Left renal pelvis (tissue), 4 donors: ENCODE measurements at regions not wholly inside any gene's neighbourhood (a gene's known extent, or its start where the extent isn't known, plus 50 kb on each side); places are given as distances from the start of the nearest gene placed in this dataset.
"Not testable (repeated sequence)": the region's sequence is repeated elsewhere in the genome, so short reads cannot be mapped to it uniquely, and the experiment has no call there.

Source experiments
- DNase-seq, 4 donors: peaks; one replicate each; pipeline ENCODE4 v3.0.0-alpha.2; 2013; ENCODE audit warnings: low read depth in 4 of 4, low spot score in 3 of 4

DNA sequence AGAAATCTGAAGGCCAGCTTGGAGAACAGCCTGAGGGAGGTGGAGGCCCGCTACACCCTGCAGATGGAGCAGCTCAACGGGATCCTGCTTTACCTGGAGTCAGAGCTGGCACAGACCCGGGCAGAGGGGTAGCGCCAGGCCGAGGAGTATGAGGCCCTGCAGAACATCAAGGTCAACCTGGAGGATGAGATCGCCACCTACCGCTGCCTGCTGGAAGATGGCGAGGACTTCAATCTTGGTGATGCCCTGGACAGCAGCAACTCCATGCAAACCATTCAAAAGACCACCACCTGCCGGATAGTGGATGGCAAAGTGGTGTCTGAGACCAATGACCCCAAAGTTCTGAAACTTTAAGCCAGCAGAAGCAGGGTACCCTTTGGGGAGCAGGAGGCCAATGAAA, 318.4 kb downstream of the ZFHX3 start:
- not testable (repeated sequence) for DNase-seq

GRCh38 chr16:72728516-72728915, 319.4 kb downstream of the ZFHX3 start:
- DNase-seq, result no peak

- DNase-seq, result no peak
Measured at GRCh38 chr16:72727565-72727964, 320.4 kb downstream of the ZFHX3 start.

DNA sequence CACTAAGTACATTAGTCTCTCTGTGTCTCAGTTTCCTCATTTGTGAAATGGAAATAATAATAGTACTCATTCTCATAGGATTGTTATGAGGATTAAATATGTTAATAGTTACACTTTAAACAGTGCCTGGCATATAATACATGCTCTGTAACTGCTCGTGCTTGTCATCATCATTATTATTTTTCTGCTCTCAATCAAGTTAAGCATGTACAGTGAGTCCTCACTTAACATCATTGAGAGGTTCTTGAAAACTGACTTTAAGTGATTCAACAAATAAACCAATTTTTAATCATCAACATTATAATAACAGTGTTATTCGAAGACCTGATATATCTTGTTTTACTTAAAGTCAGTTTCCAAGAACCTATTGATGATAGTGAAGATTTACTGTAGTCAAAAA, 322.3 kb downstream of the ZFHX3 start:
- no peak for DNase-seq

DNA sequence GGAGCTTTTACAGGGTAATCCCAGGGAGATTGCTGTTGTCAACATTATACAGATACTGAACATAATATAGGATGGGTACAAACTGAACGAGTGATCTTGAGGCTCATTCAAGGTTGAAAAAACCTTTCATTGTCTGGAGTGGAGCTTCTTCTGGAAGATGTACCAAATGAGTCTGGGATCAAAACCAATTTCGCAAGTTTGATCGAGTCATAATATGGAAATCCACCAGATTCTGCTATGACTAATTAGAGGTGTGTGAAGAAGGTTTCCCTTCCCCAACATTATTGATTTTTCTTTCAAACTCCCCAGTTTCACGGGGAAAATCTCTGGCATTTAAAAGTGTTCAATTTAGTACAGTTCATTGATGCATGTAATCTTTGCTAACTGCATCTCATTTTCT, 324.1 kb downstream of the ZFHX3 start:
- no peak for DNase-seq

DNA sequence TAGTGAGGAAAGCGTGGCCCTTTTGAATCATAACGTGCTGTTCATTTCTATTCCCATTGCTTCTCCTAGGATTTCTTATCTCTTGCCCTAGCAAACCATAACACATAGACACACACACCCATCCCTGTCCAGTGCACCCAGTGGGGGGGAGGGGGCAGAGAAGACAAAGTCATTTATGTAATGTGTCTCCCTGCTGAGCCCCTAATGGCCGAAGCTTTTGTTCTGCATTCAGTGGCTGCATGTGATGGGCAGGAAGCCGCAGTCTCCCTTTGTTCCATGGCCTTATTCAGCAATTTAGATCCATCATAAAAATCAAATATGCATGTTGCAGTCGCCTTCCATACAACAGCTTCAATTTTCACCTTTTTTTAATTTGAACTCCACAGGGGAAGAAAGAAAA, 325.4 kb downstream of the ZFHX3 start:
- DNase-seq, result no peak

GRCh38 chr16:72721981-72722380, 325.9 kb downstream of the ZFHX3 start:
- no peak for DNase-seq

DNA sequence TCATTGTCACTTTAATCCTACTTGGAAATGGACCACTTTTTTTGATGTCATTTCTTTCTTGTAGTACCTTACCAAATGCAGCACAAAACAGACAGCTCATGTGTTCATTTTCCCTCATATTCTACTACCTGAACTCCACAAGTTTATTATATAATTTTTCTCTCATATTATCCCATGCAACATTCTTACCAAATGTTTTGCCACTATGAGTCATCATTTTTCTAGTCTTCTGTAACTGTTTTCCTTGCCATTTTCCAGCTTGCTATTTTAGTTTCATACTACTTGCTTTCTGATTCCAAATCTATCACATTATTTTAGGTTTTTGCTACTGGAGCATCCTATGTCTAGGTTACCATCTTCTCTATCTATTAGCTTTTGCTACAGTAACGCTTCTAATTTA, 332.7 kb downstream of the ZFHX3 start:
- no peak for DNase-seq

- no peak for DNase-seq
Measured at GRCh38 chr16:72711823-72712222, 336.1 kb downstream of the ZFHX3 start.

DNA sequence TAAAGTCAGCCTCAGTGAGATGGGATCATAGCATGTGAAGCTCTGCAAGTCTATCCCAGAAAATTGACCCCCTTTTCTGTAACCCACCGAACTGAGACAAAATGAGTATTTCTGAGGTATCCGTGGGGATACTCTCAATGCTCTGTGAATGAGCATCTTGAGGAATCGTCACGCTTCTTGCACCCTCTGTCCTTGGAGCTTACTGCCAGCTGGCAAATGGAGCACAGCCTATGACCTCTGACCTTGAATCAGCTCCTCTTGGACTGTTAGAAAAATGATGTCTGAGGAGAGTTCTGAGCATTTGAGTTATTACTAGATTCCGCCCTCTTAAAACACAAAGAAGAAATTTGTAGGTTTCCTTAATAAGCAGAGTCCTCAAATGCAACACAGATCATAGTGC, 342.1 kb downstream of the ZFHX3 start:
- DNase-seq, result no peak

DNA sequence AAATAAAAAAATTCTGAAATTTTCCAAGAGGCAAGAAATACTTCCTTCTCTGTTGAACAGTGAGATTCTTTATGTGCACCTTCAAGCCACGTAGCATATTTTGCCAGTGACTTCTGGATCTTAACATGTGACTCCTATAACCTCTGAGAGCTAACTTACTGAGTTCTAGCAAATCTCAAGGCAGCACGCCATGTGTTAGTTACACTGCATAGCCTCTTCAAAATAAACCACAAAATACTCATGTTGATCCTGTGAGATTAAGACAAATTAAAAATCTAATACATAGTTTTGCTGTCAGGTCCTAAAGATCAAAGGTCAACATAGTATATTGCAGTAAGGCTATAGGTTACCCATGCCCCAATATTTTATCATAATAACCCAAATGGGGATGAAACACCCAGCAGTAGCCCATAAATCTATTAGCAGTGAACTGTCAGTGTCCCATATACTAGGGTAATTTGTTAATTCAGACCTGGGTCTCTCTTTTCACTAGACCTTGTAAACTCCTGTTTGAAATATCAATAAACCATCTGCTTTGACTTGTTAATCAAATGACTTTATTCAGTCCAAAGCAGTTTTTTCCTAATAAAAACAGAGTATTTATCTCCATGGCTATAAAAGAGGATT, 343.1 kb downstream of the ZFHX3 start:
- no peak for DNase-seq

- no peak for DNase-seq
Measured at GRCh38 chr16:72689851-72690250, 358.1 kb downstream of the ZFHX3 start.

DNA sequence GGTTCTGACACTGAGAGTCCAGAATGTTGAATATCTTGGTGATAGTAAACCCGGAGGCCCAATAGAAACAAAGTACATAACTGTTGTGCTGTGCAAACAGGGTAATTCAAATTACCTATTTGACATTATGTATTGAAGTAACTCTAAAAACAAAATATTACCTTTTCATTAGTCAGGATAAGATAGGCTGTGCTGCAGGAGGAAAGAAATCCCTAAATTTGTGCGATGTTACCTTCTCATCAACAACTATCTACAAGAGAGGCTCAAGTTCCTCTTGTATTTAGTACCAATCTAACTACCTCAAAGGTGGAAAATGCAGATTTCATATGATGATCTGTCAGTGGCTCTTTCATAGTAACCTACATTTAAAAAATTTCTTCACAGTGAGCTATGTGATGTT, 367.2 kb downstream of the ZFHX3 start:
- no peak for DNase-seq

GRCh38 chr16:72679856-72680255, 368.1 kb downstream of the ZFHX3 start:
- DNase-seq, result no peak

DNA sequence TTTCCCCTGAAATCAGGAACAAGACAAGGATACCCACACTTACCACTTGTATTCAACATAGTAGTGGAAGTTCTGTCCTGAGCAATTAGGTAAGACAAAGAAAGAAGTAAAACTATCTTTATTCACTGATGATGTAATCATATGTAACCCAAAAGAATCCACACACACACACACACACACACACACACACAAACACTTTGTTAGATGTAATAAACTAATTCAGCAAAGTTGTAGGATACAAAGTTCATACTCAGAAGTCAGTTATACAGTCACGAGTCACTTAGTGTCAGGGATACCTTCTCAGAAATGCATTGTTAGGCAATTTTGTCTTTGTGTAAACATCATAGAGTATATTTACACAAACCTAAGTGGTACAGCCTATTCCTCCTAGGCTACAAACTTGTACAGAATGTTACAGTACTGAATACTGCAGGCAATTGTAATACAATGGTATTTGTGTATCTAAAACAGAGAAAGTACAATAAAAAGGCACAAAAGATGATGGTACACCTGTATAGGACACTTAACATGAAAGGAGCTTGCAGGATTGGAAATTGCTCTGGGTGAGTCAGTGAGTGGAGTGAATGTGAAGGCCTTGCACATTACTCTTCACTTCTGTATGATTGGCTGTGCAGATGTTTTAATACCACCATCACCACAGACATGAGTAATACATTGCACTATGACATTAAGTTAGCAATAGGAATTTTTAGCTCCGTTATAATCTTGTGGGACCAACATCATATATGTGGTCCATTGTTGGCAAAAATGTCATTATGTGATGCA, 370.1 kb downstream of the ZFHX3 start:
- DNase-seq, result no peak

DNA sequence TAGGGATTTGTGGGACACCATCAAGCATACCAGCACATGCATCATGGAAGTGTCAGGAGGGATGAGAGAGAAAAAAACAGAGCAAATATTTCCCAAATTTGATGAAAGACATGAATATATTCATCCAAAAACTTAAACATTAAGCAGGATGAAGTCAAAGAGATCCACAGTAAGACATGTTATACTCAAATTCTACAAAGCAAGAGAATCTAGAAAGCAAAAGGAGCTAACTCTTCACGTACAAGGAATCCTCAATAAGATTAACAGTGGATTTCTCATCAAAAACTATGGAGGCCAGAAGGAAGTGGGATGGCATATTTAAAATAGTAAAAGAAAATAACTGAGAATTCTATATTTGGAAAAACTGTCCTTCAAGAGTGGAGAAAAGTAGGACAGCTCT, 374.8 kb downstream of the ZFHX3 start:
- no peak for DNase-seq

GRCh38 chr16:72666267-72666666, 381.7 kb downstream of the ZFHX3 start:
- DNase-seq, result no peak

GRCh38 chr16:72665701-72666100, 382.2 kb downstream of the ZFHX3 start:
- DNase-seq, result no peak

DNA sequence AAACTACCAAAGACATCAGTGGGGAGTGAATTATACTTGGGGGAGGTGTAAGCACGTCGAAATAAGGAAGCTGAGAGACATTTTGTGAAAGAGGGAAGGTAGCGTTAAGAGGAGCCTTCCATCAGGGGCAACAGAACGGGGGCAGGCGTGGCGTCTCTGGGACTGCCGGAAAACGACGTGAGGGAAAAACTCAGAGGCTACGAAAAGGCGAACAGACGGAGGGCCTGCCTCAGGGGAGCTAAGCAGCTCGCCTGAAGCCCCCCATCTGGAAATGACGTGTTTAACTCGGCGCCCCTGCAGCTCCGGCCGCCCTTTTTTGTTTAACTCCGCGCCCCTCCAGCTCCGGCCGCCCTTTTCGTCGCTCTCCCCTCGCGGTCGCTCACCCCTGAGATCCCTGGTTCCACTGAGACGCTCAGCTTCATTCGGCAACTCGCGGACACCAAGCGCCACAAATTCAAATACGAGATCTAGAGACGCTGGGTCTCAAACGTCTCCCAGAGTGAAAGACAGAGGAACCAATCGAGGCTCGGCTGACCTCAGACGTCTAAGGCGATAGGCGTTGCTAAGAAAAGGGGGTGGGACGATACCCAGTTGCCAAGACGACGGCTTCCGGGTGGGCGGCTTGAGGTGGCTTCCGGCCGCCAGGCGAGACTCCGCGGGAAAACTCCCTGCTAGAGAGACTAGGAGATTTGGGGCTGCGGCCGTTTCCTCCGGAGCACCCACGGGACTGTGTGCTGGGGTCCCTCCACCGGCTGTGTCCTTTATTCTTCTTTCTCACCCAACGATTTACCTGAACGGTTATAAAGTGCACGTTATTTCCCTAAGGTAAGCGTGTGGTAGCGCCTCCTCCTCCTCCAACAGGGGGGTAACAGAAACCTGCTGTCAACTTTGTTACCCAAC, 383.2 kb downstream of the ZFHX3 start:
- DNase-seq, result peak; percentile 95 to 98 (median 97)

DNA sequence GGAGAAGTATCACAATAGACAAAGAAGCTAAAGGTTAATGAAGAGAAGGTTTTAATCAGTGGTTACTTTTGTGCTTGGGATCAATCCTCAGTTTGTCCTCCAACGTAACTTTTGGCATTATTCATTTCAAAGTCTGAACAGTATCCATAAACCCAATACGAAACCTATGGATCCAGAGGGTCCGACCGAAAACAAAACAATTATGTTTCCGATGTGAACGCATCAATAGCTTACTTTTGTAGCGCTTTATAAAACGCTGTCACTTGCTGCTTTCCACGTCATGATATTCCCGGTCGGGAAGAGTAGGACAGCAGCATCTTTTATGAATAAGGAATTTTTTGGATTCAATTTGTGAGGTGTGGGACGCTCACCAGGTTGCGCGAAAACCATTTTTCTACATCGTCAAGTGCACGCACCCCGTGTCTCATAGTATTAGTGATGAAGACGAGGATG, 383.8 kb downstream of the ZFHX3 start:
- DNase-seq, result no peak
